Parathyroid adenoma (tissue), 2 donors: ENCODE measurements at regions not wholly inside any gene's neighbourhood (a gene's known extent, or its start where the extent isn't known, plus 50 kb on each side); places are given as distances from the start of the nearest gene placed in this dataset.

Experiments used
- H2AFZ ChIP-seq: fragments of 300-600 bp; sonication (generic); one replicate; pipeline ENCODE4 v1.7.0; 2017; ENCODE audit warnings: antibody characterized with exemption, mild to moderate bottlenecking
- H3K27ac ChIP-seq: fragments of 300-600 bp; sonication (generic); one replicate; pipeline ENCODE4 v1.7.0; 2017
- H3K27me3 ChIP-seq: fragments of 300-600 bp; sonication (generic); one replicate; pipeline ENCODE4 v1.7.0; 2017; ENCODE audit warnings: low read length; ENCODE audit not compliant: control insufficient read depth, insufficient read depth
- H3K36me3 ChIP-seq: fragments of 300-600 bp; sonication (generic); one replicate; pipeline ENCODE4 v1.7.0; 2017; ENCODE audit warnings: low read length; ENCODE audit not compliant: control insufficient read depth, insufficient read depth
- H3K4me1 ChIP-seq: fragments of 300-600 bp; sonication (generic); one replicate; pipeline ENCODE4 v1.7.0; 2017; ENCODE audit warnings: control low read depth
- H3K4me2 ChIP-seq: fragments of 300-600 bp; sonication (generic); one replicate; pipeline ENCODE4 v1.7.0; 2017; ENCODE audit warnings: low read length
- H3K4me3 ChIP-seq: fragments of 300-600 bp; sonication (generic); one replicate; pipeline ENCODE4 v1.7.0; 2017; ENCODE audit warnings: low read depth, low read length
- H3K79me2 ChIP-seq: fragments of 300-600 bp; sonication (generic); one replicate; pipeline ENCODE4 v1.7.0; 2017; ENCODE audit warnings: control low read depth
- H3K9ac ChIP-seq: fragments of 300-600 bp; sonication (generic); one replicate; pipeline ENCODE4 v1.7.0; 2017; ENCODE audit warnings: mild to moderate bottlenecking
- H3K9me3 ChIP-seq: fragments of 300-600 bp; sonication (generic); one replicate; pipeline ENCODE4 v1.7.0; 2017; ENCODE audit warnings: low read length; ENCODE audit not compliant: control insufficient read depth
- TF ChIP-seq, protein P1 (sequence below): fragments of 300-600 bp; sonication (generic); IDR thresholded peaks from one replicate; pipeline ENCODE4 v1.7.0; 2017; ENCODE audit warnings: antibody characterized with exemption, mild to moderate bottlenecking
- donor health status: primary hyperparathyroidism.

DNA sequence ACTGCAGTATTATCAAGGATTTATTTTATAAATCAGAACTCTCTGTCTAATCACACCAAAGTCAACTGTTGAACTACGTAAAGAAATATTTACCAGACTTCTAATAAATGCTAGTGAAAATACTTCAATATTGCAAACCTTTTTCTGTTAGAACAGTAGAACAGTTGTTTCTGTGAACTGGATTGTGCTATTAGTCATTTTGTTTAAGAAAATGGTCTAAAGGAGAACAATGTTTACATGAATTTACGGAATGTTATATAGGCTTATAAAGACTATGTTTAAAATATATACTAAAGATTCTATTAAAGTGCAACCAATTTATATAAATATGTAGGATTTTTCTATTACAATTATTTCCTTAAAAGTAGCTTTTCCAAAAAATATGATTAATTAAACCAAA lies 471.4 kb downstream of the FSCB start:
- TF ChIP-seq, protein P1, sequence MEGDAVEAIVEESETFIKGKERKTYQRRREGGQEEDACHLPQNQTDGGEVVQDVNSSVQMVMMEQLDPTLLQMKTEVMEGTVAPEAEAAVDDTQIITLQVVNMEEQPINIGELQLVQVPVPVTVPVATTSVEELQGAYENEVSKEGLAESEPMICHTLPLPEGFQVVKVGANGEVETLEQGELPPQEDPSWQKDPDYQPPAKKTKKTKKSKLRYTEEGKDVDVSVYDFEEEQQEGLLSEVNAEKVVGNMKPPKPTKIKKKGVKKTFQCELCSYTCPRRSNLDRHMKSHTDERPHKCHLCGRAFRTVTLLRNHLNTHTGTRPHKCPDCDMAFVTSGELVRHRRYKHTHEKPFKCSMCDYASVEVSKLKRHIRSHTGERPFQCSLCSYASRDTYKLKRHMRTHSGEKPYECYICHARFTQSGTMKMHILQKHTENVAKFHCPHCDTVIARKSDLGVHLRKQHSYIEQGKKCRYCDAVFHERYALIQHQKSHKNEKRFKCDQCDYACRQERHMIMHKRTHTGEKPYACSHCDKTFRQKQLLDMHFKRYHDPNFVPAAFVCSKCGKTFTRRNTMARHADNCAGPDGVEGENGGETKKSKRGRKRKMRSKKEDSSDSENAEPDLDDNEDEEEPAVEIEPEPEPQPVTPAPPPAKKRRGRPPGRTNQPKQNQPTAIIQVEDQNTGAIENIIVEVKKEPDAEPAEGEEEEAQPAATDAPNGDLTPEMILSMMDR: no peak
- no peak overlapping the region for H3K4me2 ChIP-seq

DNA sequence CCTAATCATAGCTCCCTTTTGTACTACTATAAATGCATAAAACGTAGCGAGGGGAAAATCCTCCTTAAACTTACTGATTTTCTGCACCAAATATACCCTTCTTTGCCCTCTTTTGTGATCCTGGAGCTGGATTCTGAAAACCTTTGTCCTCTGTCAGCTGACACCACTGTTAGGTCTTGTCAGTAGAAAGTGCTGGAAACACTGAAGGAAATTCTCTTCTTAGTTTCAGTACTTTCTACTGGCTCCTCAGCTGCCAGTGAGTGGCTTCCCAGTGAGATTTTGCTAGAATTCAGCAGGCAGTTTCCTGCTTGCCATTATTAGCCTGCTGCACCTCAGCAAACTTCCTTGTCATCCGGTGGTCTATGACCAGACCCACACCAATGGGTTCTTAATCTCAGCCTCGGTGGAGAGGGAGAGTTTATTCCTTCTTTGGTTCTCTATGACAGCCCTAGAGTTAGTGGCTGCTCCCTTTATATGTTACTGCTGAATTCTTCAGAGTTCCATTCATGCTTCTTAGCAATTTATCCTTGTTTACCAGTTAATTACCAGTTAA lies 476.2 kb downstream of the FSCB start:
- Histone ChIP-seq H3K79me2 (no peaks in the 10 kb centered on the region), H3K9me3 (no peaks in the 10 kb centered on the region), H3K36me3 (no peaks in the 10 kb centered on the region), H3K27me3 (no peaks in the 10 kb centered on the region), H3K4me2 (no peak overlapping the region), H3K9ac (no peak overlapping the region), H2AFZ (no peak overlapping the region), H3K27ac (no peak overlapping the region), H3K4me1 (no peaks in the 10 kb centered on the region), H3K4me3 (no peak overlapping the region)
- TF ChIP-seq, protein P1: no peak

More for the DNA sequence above, 471.4 kb downstream of the FSCB start:
- H3K9ac ChIP-seq: no peak overlapping the region
- H3K27ac ChIP-seq: no peak overlapping the region
- H3K4me1 ChIP-seq: no peaks in the 10 kb centered on the region
- no peaks in the 10 kb centered on the region for H3K9me3 ChIP-seq
- no peak overlapping the region for H2AFZ ChIP-seq
- H3K36me3 ChIP-seq: no peaks in the 10 kb centered on the region
- H3K27me3 ChIP-seq: no peaks in the 10 kb centered on the region
- no peaks in the 10 kb centered on the region for H3K79me2 ChIP-seq
- H3K4me3 ChIP-seq: no peak overlapping the region

DNA sequence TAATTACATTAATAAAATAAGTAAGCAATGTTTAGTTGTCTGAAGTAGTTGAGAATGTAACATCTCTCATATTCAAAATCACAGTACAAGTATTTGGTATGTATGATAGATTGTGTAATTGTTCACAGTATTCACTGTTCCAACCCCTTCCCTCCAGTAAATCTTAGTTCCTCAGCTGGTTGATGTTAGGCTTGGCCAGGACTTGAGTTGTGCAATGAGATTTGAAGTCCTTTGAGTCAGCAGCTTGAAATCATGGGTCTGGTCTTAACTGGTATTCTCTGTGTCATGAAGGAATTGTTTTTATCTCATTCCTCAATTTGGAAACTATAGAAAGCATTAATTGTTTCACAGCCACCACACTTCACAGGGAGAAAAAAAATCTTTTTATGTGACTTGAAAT lies 477.1 kb downstream of the FSCB start:
- TF ChIP-seq, protein P1: no peak
- no peak overlapping the region for H3K9ac ChIP-seq
- no peaks in the 10 kb centered on the region for H3K36me3 ChIP-seq
- no peaks in the 10 kb centered on the region for H3K27me3 ChIP-seq
- H3K27ac ChIP-seq: no peak overlapping the region
- no peaks in the 10 kb centered on the region for H3K9me3 ChIP-seq
- H3K4me1 ChIP-seq: no peaks in the 10 kb centered on the region
- no peaks in the 10 kb centered on the region for H3K79me2 ChIP-seq
- H3K4me2 ChIP-seq: no peak overlapping the region
- no peak overlapping the region for H3K4me3 ChIP-seq
- no peak overlapping the region for H2AFZ ChIP-seq

DNA sequence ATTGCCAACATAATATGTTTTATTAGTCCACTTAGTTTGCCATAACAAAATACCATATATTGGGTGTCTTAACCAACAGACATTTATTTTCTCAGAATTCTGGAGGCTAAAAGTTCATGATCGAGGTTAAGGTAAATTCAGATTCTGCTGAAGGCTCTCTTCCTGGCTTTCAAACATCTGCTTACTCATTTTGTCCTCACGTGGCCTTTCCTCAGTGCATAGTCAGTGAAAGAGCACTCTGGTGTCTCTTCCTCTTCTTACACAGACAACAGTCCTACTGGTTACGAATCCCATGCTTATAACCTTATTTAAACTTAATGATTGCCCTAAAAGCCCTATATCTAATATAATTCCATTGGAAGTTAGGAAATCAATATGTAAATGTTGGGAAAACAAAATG lies 479.7 kb downstream of the FSCB start:
- Histone ChIP-seq H3K36me3 (no peaks in the 10 kb centered on the region), H3K4me2 (no peak overlapping the region), H3K27me3 (no peaks in the 10 kb centered on the region), H3K9ac (no peak overlapping the region), H3K9me3 (no peaks in the 10 kb centered on the region), H3K4me3 (no peak overlapping the region), H3K4me1 (no peaks in the 10 kb centered on the region), H2AFZ (no peak overlapping the region), H3K79me2 (no peaks in the 10 kb centered on the region), H3K27ac (no peak overlapping the region)
- TF ChIP-seq, protein P1: no peak

DNA sequence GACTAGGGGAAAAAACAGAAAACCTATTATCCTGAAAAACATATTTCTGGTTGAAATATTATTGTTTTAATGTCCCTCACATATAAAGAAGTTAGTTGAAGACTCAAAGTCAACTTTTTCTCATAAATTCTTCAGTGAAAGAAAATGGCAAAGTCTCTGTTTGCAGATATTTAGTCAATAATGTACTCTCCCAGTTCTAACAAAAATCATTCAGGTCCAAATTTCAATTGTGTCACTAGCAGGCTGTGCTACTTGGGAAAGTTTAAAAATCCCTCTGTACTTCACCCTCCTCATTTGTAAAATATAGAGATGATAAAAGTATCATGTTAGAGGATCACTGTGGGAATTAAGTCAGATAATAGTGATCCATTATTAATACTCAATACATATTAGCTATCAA lies 496.5 kb downstream of the FSCB start:
- H3K27me3 ChIP-seq: no peaks in the 10 kb centered on the region
- TF ChIP-seq, protein P1: no peak

More for the DNA sequence above, 496.5 kb downstream of the FSCB start:
- Histone ChIP-seq H2AFZ (no peak overlapping the region), H3K9ac (no peak overlapping the region), H3K4me2 (no peak overlapping the region), H3K36me3 (no peaks in the 10 kb centered on the region), H3K4me3 (no peak overlapping the region), H3K4me1 (no peaks in the 10 kb centered on the region), H3K27ac (no peak overlapping the region), H3K9me3 (no peaks in the 10 kb centered on the region), H3K79me2 (no peaks in the 10 kb centered on the region)
